ENCODE measurements at regions not wholly inside any gene's neighbourhood (a gene's known extent, or its start where the extent isn't known, plus 50 kb on each side); places are given as distances from the start of the nearest gene placed in this dataset.

DNA sequence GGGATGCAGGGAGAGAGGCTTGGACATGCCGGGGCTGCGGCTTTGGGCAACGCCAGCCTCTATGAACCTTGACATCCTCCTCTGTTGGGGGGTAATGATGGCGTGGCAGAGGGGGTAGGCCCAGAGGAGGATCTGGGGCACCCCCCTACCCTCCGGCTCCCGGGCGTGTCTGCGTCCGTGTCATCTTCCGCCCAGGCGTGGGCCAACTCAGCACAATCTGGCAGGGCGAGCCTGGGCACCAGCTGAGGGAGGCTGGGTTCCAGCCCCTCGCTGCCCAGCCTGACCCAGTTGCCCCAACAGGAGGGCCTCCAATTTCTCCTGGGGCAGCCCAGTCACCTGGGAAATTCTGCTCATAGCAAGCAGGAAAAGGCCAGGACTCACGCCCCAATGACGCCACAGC lies 62.9 kb upstream of the IL17B start:
- DNase-seq (ENCODE audit: low spot score): no peak

DNA sequence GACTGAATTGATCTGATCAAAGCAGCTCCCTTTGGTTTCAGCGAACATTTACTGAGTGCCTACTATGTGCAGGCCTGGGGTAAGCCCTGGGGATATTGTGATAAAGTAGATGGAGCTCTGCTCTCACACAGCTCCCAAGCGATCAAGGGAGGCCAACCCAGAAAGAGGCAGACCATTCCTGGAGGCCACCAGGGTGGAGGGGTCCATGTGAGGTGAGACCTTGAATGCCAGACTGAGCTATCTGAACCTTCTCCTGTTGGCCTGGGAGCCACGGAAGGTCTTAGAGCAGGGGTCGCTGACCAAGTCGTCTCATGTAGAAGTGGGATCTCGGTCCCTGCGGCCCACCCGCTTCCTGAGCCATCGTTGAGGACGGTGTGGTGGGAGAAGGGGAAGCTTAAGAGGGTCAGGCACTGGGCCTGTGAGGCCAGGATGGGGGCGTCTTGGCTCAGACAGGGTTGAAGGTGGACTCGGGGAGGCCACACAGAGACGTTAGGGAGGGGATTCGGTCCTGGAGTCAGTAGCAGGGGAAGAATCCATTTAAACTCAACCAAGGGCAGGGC lies 62.2 kb upstream of the IL17B start:
- DNase-seq (ENCODE audit: low spot score): no peak

DNA sequence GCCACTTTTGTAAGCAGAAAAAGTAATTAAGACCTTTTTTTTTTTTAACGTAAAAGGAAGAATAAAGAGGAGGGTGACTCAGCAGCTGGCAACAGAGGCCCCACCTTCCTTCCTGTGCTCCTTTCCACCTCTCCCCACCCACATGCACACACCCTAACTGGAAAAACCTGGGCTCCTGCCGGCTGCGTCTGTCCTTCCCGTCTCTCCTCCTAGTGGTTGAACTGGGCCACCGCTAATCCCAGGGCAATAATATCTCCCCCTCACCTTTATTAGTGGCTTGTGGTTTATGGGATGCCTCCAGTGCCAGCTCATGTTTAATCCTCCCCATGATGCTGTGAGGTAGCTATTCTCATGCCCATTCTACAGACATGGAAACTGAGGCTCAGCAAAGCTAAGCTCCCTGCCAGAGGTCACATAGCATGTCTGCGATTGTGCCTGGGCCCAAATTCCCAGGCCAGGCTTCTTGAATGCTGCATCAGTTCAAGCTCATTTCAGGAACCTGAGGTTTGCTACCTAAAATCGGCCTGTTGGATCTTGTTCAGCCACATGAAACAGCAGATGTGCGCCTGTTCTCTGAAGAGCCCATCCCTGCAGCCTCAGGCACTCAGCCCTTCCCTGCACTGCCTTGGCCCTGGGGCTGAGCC lies 60.9 kb upstream of the IL17B start:
- no peak for DNase-seq (ENCODE audit: low spot score)

DNA sequence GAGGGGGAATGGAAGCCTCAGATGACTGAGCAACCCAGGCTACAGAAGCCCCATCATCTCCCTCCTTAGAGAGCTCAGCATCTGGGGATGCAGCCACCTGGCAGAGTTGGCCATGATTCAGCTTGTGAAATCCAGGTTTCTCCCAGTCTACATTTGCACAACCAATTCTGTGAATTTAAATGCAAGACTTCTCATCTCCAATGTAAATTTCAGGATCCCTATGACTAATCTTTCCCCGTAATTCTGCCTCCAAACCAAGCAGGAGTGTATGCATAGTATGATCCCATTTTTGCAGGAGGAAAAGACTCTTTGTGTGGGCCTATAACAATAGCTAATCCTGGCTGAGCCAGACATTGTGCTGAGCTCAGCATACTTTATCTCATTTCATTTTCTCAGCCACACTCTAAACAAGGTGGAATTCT lies 59.6 kb upstream of the IL17B start:
- DNase-seq (ENCODE audit: low spot score): no peak

DNA sequence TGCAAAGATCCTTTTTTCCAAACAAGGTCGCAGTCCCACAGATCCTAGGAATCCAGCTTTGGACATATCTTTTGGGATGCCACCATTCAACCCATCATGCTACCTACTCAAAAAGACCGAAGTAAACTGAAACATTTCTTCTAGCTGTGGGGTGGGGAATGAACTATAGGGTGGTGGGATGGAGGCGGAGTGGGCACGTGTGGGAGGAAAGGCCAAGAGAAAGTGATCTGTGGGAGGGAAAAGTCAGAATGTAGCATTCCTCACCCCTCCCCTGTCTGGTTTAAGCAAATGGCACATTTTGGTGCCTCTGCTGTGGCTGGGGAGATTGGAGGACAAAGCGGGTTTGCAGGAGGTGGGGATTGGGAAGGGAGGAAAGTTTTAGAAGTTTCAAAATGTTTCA lies 59.2 kb upstream of the IL17B start:
- DNase-seq (ENCODE audit: low spot score): no peak

DNA sequence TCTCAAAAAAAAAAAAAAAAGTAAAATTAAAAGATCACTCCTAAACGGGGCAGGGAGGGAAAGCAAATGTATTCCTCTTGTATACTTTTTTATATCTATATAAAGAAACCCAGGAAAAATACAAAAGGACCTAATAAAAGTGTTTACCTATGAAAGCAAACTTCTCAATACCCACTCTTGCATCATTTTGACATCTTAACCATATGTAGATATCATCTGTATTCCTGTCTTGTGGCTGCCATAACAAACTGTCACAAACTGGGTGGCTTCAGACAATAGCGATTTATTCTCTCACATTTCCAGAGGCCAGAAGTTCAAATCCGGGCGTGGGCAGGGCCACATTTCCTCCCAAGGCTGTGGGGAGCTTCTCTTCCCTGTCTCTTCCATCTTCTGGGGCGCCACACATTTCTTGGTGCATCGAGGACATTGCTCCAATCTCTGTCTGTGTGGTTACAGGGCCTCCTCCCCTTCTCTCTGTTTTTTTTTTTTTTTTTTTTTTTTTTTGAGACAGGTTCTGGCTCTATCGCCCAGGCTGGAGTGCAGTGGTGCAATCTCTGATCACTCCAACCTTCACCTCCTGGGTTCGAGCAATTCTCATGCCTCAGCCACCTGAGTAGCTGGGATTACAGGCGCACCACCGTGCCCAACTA lies 58.4 kb upstream of the IL17B start:
- DNase-seq (ENCODE audit: low spot score): no peak

DNA sequence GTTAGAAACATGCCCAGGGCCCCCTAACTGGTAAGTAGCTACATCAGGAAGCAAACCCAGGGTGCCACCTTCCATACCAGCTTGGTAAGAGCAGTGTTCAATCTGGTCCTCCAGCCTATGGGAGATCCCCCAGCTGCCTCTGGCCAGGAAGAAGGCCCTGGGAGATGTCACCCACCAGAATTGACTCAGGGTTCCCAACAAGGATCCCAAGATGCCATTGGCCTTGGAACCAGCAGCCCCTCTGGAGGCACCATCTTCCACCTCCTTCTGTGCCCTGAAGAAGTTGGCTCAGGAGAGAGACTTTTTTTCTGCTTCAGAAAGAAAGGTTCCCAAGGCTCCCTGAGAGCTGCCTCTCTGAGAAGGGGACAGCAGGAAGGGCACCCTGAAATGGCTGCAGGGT lies 56.6 kb upstream of the IL17B start:
- DNase-seq (ENCODE audit: low spot score): no peak

DNA sequence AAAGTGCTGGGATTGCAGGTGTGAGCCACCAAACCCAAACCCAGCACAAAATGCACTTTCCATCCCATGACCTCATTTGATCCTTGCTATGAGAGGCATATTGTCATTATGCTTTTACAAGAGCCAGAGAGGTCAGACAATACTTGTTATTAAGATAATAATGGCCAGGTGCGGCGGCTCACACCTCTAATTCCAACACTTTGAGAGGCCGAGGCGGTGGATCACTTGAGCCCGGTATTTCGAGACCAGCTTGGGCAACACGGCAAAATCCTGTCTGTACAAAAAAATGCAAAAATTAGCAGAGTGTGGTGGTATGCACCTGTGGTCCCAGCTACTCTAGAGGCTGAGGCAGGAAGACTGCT lies 55.9 kb upstream of the IL17B start:
- DNase-seq (ENCODE audit: low spot score): no peak

DNA sequence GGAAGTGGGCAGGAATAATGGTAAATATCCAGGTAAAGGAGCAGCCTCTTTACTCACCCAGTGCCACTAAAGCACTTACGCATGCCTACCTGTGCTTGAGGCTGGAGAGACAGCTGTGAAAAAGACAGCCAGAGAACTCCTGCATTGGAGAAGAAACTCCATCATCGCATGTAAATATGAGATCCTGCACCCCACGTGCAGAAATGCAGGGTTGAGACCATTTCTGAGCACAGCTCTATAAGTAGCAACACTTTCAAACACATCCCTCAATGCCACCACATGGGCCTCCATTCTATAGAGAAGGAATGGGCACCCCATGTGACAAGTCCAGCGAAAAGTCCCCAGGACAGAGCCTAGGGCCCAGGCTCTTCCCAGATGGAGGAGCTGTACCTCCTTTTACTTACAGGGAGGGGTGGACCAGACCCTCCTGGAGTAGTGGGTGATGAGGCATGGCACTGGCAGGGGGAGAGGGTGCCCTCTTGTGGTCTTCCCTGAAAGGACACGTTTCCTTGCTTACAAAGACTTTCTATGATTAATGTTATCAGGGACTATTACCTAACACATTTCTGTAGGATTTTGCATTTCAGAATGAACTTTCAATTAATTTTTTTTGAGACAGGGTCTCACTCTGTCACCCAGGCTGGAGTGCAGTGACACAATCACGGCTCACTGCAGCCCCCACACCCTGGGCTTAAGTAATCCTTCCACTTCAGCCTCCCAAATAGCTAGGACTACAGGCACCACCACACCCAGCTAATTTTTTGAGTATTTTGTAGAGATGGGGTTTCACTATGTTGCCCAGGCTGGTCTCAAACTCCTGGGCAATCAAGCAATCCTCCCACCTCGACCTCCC lies 55.3 kb upstream of the IL17B start:
- peak; percentile 74 for DNase-seq (ENCODE audit: low spot score)

DNA sequence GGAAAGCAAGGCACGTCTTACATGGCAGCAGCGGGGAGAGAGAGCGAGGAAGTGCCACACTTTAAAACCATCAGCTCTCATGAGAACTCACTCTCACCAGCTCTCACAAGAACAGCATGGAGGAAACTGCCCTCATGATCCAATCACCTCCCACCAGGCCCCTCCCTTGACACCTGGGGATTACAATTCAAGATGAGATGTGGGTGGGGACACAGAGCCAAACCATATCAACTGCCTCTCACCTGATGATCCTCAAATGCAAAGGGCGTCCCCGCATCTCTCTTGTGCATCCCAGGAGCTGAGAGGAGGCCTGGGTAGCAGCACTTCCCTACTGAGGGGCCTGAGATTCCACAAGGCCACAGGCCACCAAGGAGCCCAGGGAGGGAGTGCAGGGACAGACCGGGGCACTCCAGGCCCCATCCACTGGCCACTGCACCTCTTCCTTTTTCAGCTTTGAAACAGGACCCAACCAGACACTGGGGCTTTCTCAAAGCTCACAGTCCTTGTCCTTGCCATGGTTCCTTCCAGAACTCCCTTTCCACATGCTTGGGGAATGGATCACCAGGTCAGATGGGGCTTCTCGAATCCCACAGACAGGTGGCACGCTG lies 54.5 kb upstream of the IL17B start:
- DNase-seq (ENCODE audit: low spot score): no peak

DNA sequence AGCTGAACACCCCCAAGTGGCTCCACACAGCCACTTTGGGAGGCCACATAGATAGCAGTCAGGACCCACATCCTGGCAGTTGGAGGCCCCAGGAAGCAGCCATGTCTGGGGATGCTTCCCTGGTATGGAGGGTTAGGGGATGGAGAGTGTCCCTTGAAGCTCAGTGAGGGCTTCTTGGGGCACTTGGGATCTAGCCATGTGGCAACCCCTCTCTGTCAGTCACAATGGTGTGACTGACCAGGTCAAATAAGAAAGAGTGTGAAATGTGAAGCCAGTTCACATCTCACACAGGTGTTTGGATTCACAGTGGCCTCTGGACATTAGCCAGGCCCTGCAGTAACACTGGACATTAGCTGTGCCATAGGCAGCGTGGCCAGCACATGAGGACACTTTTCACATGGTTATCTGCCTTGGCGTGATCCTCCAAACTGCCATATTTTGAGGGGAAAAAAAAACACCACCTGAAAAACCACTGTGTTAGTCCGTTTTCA lies 53.9 kb upstream of the IL17B start:
- no peak for DNase-seq (ENCODE audit: low spot score)

DNA sequence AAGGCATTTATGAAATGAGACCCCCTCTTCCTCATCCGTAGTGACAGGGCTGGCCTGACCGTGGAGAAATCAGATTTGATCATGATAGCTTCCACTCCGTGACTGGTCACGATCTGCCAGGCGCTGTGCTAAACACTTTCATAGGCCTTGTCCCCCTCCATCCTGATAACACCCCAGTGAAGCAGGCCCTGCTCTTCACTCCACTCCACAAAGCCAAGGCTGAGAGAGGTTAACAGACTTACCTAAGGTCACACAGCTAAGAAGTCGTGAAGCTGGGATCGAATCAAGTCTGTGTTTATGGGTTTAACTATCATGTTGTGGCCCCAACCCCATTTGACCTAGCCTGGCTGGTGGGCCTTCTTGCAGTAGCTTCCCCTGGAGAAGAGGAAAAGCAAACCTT lies 53.3 kb upstream of the IL17B start:
- DNase-seq (ENCODE audit: low spot score): no peak

DNA sequence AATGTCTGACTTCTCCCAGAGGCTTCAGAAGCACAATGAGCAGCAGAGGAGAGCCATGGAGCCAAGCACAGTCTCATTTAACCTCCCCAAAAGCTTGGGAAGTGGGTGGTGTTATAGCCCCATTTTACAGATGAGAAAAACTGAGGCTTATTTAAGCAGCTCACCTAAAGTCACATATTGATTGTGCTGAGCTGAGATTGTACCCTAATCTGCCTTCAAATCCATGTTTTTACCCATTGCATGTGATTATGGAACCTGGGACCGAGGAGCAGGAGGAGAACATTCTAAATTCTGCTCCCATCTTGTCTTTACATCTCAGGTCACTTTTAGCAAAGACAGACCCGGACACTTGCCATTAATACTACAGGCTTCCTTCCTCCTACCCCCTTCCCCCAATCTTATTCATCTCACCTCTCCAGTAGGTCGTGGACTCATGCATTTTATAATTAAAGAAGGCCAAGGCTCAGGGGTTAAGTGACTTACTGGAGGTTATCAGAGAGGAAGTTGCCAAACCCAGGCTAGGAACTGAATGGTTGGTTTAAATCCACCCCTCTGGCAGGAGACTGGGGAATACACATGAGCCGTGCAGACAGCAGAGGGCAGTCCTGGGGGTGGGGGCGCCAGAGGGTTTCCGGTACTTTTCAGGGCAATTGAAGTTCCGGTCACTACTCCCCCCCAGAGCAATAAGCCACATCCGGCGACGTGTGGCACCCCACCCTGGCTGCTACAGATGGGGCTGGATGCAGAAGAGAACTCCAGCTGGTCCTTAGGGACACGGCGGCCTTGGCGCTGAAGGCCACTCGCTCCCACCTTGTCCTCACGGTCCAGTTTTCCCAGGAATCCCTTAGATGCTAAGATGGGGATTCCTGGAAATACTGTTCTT lies 51.0 kb upstream of the IL17B start:
- no peak for DNase-seq (ENCODE audit: low spot score)
